HCT116 (cell line): ENCODE measurements at regions not wholly inside any gene's neighbourhood (a gene's known extent, or its start where the extent isn't known, plus 50 kb on each side); places are given as distances from the start of the nearest gene placed in this dataset.

Experiments used
- CBX3 ChIP-seq: IDR thresholded peaks from 2 replicates; pipeline ENCODE4 v1.6.1; 2012; ENCODE audit warnings: low read depth
- EZH2 ChIP-seq: fragments of 200-600 bp; sonication (generic); IDR thresholded peaks from 2 replicates; pipeline ENCODE4 v1.6.1; 2017; ENCODE audit warnings: antibody characterized with exemption, mixed run types
- EZH2phosphoT487 ChIP-seq: fragments of 200-600 bp; IDR thresholded peaks from 2 replicates; pipeline ENCODE4 v1.6.1; 2018; ENCODE audit warnings: antibody characterized with exemption, borderline replicate concordance
- POLR2A ChIP-seq: IDR thresholded peaks from 2 replicates; pipeline ENCODE4 v1.7.0; 2011; ENCODE audit warnings: borderline replicate concordance; ENCODE audit not compliant: insufficient read depth, insufficient read length; ENCODE audit errors: extremely low read depth
- POLR2AphosphoS5 ChIP-seq: IDR thresholded peaks from 2 replicates; pipeline ENCODE4 v1.6.1; 2011; ENCODE audit warnings: mild to moderate bottlenecking, low read depth, low read length, moderate library complexity
- SRF ChIP-seq: IDR thresholded peaks from 2 replicates; pipeline ENCODE4 v1.6.1; 2012; ENCODE audit warnings: low read depth
- TCF7L2 ChIP-seq: IDR thresholded peaks from 2 replicates; pipeline ENCODE4 v1.7.0; 2011; ENCODE audit warnings: borderline replicate concordance, inconsistent platforms; ENCODE audit not compliant: insufficient read depth, insufficient read length; ENCODE audit errors: extremely low read depth
- YY1 ChIP-seq: IDR thresholded peaks from 2 replicates; pipeline ENCODE4 v1.6.1; 2011; ENCODE audit warnings: low read length, low read depth, moderate library complexity, mild to moderate bottlenecking; ENCODE audit not compliant: insufficient replicate concordance; ENCODE audit errors: extremely low read depth
- ZNF274 ChIP-seq: fragments of 200-500 bp; sonication (Bioruptor generic); IDR thresholded peaks from 2 replicates; pipeline ENCODE4 v1.6.1; 2014; ENCODE audit warnings: mild to moderate bottlenecking, low read depth, low read length, inconsistent platforms
- TF ChIP-seq, protein P1 (sequence below), 3 experiments: fragments of 200-600 bp in 1 of 3; sonication (generic) in 1 of 3; IDR thresholded peaks in 2 of 3; conservative IDR thresholded peaks in 1 of 3; 2 replicates each; pipeline ENCODE4 v1.5.1; 2012 to 2017; ENCODE audit warnings: low read depth in 2 of 3, low read length in 2 of 3, antibody characterized with exemption in 1 of 3, borderline replicate concordance in 1 of 3, control low read depth in 1 of 3, mild to moderate bottlenecking in 1 of 3, mixed read lengths in 1 of 3, mixed run types in 1 of 3, moderate library complexity in 1 of 3; ENCODE audit not compliant: insufficient read depth in 1 of 3
- TF ChIP-seq, protein P2 (sequence below): IDR thresholded peaks from 2 replicates; pipeline ENCODE4 v1.6.1; 2012
- TF ChIP-seq, protein P3 (sequence below): IDR thresholded peaks from 2 replicates; pipeline ENCODE4 v1.6.1; 2012; ENCODE audit warnings: low read depth

DNA sequence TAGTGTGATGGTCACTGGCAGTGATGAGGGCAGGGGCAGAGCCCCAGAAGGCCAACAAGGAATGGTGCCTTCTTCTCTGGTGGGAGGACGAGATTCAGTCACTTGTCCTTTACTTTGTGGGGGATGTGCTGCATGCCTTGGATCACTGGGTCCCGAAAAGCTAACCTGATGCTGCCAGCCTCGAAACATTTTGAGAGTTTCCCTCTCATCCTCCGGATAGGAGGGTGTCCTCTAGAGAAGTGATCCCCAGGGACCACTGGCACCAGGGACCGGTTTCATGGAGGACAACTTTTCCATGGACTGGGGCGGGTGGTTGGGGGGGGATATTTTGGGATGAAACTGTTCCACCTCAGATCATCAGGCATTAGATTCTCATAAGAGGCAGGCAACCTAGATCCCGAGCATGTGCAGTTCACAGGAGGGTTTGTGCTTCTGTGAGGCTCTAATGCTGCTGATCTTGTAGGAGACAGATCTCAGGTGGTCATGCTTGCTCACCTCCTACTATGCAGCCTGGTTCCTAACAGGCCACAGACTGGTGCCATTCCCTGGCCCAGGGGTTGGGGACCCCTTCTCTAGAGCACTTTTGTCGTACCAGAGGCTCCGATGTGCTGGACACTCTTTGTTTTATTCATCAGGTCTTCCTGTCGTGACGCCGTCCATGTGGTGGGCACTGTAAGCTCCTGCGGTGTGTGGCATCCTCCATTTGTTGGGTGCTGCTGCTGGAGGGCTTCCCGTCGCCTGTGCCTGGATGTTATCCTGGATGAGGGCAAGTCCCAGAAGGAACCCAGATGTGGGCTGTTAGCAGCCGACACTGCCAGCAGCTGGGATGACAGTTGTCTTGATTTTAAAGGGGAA lies 68.5 kb upstream of the HDAC4 start:
- TF ChIP-seq, protein P1, sequence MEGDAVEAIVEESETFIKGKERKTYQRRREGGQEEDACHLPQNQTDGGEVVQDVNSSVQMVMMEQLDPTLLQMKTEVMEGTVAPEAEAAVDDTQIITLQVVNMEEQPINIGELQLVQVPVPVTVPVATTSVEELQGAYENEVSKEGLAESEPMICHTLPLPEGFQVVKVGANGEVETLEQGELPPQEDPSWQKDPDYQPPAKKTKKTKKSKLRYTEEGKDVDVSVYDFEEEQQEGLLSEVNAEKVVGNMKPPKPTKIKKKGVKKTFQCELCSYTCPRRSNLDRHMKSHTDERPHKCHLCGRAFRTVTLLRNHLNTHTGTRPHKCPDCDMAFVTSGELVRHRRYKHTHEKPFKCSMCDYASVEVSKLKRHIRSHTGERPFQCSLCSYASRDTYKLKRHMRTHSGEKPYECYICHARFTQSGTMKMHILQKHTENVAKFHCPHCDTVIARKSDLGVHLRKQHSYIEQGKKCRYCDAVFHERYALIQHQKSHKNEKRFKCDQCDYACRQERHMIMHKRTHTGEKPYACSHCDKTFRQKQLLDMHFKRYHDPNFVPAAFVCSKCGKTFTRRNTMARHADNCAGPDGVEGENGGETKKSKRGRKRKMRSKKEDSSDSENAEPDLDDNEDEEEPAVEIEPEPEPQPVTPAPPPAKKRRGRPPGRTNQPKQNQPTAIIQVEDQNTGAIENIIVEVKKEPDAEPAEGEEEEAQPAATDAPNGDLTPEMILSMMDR (IDR thresholded peaks at IDR 0.05 in 2 of 3, conservative IDR thresholded peaks at IDR 0.05 in 1 of 3; ENCODE audit: borderline replicate concordance in 1 of 3, insufficient read depth in 1 of 3, low read depth in 2 of 3, low read length in 2 of 3): no peak
- TF ChIP-seq POLR2AphosphoS5 (no peak), TCF7L2 (no peak), EZH2 (no peak), ZNF274 (no peak), YY1 (no peak), POLR2A (no peak), EZH2phosphoT487 (no peak), SRF (no peak), CBX3 (no peak)
- TF ChIP-seq, protein P2, sequence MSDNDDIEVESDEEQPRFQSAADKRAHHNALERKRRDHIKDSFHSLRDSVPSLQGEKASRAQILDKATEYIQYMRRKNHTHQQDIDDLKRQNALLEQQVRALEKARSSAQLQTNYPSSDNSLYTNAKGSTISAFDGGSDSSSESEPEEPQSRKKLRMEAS: no peak
- TF ChIP-seq, protein P3, sequence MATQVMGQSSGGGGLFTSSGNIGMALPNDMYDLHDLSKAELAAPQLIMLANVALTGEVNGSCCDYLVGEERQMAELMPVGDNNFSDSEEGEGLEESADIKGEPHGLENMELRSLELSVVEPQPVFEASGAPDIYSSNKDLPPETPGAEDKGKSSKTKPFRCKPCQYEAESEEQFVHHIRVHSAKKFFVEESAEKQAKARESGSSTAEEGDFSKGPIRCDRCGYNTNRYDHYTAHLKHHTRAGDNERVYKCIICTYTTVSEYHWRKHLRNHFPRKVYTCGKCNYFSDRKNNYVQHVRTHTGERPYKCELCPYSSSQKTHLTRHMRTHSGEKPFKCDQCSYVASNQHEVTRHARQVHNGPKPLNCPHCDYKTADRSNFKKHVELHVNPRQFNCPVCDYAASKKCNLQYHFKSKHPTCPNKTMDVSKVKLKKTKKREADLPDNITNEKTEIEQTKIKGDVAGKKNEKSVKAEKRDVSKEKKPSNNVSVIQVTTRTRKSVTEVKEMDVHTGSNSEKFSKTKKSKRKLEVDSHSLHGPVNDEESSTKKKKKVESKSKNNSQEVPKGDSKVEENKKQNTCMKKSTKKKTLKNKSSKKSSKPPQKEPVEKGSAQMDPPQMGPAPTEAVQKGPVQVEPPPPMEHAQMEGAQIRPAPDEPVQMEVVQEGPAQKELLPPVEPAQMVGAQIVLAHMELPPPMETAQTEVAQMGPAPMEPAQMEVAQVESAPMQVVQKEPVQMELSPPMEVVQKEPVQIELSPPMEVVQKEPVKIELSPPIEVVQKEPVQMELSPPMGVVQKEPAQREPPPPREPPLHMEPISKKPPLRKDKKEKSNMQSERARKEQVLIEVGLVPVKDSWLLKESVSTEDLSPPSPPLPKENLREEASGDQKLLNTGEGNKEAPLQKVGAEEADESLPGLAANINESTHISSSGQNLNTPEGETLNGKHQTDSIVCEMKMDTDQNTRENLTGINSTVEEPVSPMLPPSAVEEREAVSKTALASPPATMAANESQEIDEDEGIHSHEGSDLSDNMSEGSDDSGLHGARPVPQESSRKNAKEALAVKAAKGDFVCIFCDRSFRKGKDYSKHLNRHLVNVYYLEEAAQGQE: no peak
